ENCODE measurements at regions not wholly inside any gene's neighbourhood (a gene's known extent, or its start where the extent isn't known, plus 50 kb on each side); places are given as distances from the start of the nearest gene placed in this dataset.
A peak's percentile ranks its signal among the peaks of the same experiment; 100 is the strongest.

DNA sequence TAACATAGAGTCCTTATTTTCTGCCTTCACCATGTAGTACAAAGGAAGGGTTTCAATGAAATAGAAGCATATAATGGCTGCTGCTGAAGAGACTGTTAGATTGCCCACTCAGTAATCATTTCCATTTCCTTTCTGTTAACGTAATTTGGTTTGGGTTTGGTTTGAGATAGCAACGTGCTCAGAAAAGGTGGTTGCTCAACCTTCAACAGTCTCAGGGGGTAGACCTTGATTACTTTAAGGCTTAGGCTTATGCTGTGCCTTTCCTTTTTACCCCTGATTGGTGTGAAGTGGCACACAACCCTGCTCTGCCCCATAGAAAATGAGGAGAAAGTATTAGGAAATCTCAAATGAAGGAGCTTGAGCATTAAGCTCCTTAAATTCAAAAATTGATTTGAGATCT lies 163.7 kb upstream of the TP63 start:
- no TSS peak for BruUV-seq (replicated peaks)
- ChIA-PET POLR2A (no interaction called here), RAD21 (ENCODE audit: unreplicated experiment) (no interaction called here), CTCF (no interaction called here), SMC1A (ENCODE audit: uncharacterized antibody, unreplicated experiment) (interaction anchor here (1.0 to 1.5 kb wide), 2 partner anchors 16 to 121 kb away, joined by 3 read pairs; no protein-coding TSS in a partner anchor)
- no peak overlapping the region for H3K4me2 ChIP-seq (ENCODE audit: control insufficient read depth, insufficient read depth)
- no peak overlapping the region for H3K27ac ChIP-seq (ENCODE audit: control insufficient read depth, insufficient read depth)
- intact Hi-C loops (cut with micrococcal nuclease; ENCODE audit: unreplicated experiment): no loop called here
- no peak for DNase-seq (ENCODE audit: low read depth, low spot score)
- no peak; the same call in 1 of the 3 replicates for ATAC-seq
- no peak overlapping the region for H3K9ac ChIP-seq (ENCODE audit: control insufficient read depth, insufficient read depth, low read length)
- TF ChIP-seq NR2C2 (IDR thresholded peaks at IDR 0.05; ENCODE audit: borderline replicate concordance, control insufficient read depth, insufficient read length, low read depth) (no peak), DPF2 (IDR thresholded peaks at IDR 0.05) (no peak), POLR2AphosphoS5 (IDR thresholded peaks at IDR 0.05; ENCODE audit: low read length) (no peak), PAX8 (IDR thresholded peaks at IDR 0.05) (no peak), RAD21 (IDR thresholded peaks at IDR 0.05; ENCODE audit: insufficient read depth, low read depth, low read length) (no peak), FOXK2 (IDR thresholded peaks at IDR 0.05) (no peak), LARP7 (IDR thresholded peaks at IDR 0.05) (no peak), MTA2 (IDR thresholded peaks at IDR 0.05; ENCODE audit: low read depth) (no peak), CHD2 (IDR thresholded peaks at IDR 0.05; ENCODE audit: borderline replicate concordance, low read depth, low read length) (no peak), CREM (IDR thresholded peaks at IDR 0.05; ENCODE audit: low read depth) (no peak)
- TF ChIP-seq, protein P1, sequence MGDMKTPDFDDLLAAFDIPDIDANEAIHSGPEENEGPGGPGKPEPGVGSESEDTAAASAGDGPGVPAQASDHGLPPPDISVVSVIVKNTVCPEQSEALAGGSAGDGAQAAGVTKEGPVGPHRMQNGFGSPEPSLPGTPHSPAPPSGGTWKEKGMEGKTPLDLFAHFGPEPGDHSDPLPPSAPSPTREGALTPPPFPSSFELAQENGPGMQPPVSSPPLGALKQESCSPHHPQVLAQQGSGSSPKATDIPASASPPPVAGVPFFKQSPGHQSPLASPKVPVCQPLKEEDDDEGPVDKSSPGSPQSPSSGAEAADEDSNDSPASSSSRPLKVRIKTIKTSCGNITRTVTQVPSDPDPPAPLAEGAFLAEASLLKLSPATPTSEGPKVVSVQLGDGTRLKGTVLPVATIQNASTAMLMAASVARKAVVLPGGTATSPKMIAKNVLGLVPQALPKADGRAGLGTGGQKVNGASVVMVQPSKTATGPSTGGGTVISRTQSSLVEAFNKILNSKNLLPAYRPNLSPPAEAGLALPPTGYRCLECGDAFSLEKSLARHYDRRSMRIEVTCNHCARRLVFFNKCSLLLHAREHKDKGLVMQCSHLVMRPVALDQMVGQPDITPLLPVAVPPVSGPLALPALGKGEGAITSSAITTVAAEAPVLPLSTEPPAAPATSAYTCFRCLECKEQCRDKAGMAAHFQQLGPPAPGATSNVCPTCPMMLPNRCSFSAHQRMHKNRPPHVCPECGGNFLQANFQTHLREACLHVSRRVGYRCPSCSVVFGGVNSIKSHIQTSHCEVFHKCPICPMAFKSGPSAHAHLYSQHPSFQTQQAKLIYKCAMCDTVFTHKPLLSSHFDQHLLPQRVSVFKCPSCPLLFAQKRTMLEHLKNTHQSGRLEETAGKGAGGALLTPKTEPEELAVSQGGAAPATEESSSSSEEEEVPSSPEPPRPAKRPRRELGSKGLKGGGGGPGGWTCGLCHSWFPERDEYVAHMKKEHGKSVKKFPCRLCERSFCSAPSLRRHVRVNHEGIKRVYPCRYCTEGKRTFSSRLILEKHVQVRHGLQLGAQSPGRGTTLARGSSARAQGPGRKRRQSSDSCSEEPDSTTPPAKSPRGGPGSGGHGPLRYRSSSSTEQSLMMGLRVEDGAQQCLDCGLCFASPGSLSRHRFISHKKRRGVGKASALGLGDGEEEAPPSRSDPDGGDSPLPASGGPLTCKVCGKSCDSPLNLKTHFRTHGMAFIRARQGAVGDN (IDR thresholded peaks at IDR 0.05): no peak
- TF ChIP-seq, protein P2, sequence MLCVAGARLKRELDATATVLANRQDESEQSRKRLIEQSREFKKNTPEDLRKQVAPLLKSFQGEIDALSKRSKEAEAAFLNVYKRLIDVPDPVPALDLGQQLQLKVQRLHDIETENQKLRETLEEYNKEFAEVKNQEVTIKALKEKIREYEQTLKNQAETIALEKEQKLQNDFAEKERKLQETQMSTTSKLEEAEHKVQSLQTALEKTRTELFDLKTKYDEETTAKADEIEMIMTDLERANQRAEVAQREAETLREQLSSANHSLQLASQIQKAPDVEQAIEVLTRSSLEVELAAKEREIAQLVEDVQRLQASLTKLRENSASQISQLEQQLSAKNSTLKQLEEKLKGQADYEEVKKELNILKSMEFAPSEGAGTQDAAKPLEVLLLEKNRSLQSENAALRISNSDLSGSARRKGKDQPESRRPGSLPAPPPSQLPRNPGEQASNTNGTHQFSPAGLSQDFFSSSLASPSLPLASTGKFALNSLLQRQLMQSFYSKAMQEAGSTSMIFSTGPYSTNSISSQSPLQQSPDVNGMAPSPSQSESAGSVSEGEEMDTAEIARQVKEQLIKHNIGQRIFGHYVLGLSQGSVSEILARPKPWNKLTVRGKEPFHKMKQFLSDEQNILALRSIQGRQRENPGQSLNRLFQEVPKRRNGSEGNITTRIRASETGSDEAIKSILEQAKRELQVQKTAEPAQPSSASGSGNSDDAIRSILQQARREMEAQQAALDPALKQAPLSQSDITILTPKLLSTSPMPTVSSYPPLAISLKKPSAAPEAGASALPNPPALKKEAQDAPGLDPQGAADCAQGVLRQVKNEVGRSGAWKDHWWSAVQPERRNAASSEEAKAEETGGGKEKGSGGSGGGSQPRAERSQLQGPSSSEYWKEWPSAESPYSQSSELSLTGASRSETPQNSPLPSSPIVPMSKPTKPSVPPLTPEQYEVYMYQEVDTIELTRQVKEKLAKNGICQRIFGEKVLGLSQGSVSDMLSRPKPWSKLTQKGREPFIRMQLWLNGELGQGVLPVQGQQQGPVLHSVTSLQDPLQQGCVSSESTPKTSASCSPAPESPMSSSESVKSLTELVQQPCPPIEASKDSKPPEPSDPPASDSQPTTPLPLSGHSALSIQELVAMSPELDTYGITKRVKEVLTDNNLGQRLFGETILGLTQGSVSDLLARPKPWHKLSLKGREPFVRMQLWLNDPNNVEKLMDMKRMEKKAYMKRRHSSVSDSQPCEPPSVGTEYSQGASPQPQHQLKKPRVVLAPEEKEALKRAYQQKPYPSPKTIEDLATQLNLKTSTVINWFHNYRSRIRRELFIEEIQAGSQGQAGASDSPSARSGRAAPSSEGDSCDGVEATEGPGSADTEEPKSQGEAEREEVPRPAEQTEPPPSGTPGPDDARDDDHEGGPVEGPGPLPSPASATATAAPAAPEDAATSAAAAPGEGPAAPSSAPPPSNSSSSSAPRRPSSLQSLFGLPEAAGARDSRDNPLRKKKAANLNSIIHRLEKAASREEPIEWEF (IDR thresholded peaks at IDR 0.05; ENCODE audit: insufficient replicate concordance, low read depth, low read length): no peak
- H3K27me3 ChIP-seq (replicated peaks in 1 of 2; ENCODE audit: control insufficient read depth in 2 of 2, insufficient read depth in 2 of 2, low read length in 1 of 2): no peaks in the 10 kb centered on the region
- H3K9me3 ChIP-seq (replicated peaks; ENCODE audit: control insufficient read depth, insufficient read depth, low read length): no peaks in the 10 kb centered on the region; the same call in 2 of the 3 replicates
- no peaks in the 10 kb centered on the region for H3K79me2 ChIP-seq (ENCODE audit: control insufficient read depth, insufficient read depth, low read length)
- FAIRE-seq: no peak
- in situ Hi-C loops (cut with MboI): no loop called here
- no peaks in the 10 kb centered on the region; the same call in 1 of the 2 replicates for H3K4me1 ChIP-seq (ENCODE audit: control insufficient read depth, insufficient read depth, low read length)
- no peak overlapping the region for H3K4me3 ChIP-seq
- no peaks in the 10 kb centered on the region for H4K20me1 ChIP-seq (ENCODE audit: control insufficient read depth, insufficient read depth)
- peak overlapping the region; percentile 23; the same call in 1 of the 2 replicates for H2AFZ ChIP-seq (ENCODE audit: control insufficient read depth, low read depth, low read length)
- no peaks in the 10 kb centered on the region for H3K36me3 ChIP-seq (ENCODE audit: control insufficient read depth in 2 of 2, insufficient read depth in 2 of 2, low read length in 1 of 2)
- 70% methylated on average over 2 of the region's 2 CpGs for WGBS (ENCODE audit: insufficient coverage, insufficient replicate concordance, low lambda C conversion rate, missing lambda C conversion rate)

All from GM12878 (cell line).